ENCODE measurements at regions not wholly inside any gene's neighbourhood (a gene's known extent, or its start where the extent isn't known, plus 50 kb on each side); places are given as distances from the start of the nearest gene placed in this dataset.

DNA sequence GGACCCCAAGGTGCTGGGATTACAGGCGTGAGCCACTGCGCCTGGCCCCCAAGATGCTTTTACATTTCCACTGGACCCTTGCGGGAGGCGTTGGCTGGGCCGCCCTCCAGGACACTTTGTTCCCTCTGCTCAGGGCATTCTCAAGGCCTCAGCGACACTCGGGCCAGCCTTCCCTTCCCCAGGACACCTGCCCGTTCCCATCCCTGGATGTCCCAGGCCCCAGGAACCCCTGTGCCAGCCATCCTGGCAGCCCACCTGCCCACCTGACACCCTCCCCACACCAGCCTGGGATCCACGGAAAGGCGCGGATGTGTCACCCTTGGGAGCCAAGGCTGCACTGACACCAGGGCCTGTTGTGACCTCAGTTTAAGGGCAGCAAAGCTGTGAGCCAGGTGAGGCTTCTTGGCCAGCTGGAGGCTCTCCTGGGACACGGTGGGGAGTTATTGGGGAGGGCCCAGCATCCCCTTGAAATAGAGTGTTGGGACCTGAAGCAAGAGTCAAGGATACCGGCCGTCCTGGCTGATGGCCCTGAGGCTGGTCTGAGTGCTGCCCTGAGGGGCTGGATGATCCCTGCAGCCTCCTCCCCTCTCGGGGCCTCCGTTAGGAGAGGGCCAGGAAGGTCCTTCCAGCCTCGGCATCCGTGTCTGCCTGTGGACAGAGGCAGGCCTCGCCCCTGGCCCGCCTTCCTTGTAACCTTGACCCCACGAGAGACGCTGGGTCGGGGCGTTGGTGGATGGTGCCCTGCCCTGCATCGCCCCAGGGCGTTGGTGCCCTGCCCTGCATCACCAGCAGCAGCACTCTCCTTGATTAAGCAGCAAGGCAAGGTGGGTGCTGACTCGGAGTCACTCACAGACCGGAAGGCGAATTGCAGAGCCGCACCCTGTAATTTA is 84.2 kb upstream of the BHLHE23 start:
- no peak for TF ChIP-seq EZH2phosphoT487 (IDR thresholded peaks at IDR 0.05; ENCODE audit: insufficient read depth, low read depth)
- TF ChIP-seq EZH2 (IDR thresholded peaks at IDR 0.05; ENCODE audit: insufficient read depth, poor library complexity, severe bottlenecking): no peak
